K562 (cell line): ENCODE measurements at regions not wholly inside any gene's neighbourhood (a gene's known extent, or its start where the extent isn't known, plus 50 kb on each side); places are given as distances from the start of the nearest gene placed in this dataset.
A peak's percentile ranks its signal among the peaks of the same experiment; 100 is the strongest.

ENCODE experiments used
- BCL6 ChIP-seq: fragments of 250-450 bp; sonication (Bioruptor Pico); IDR thresholded peaks from 2 replicates; pipeline ENCODE4 v1.4.0; 2020
- BHLHE40 ChIP-seq: IDR thresholded peaks from 2 replicates; pipeline ENCODE4 v1.6.1; 2011; ENCODE audit warnings: low read length, improper control_type of control experiment
- ETV5 ChIP-seq: sonication (generic); formaldehyde crosslinking; IDR thresholded peaks from 2 replicates; pipeline ENCODE4 v1.4.0; 2020; ENCODE audit warnings: low read depth, mild to moderate bottlenecking, missing genetic modification reagents
- EWSR1 ChIP-seq: fragments of 450-650 bp; IDR thresholded peaks from 2 replicates; pipeline ENCODE4 v1.6.1; 2018; ENCODE audit warnings: borderline replicate concordance, mild to moderate bottlenecking, low read depth, moderate library complexity; ENCODE audit not compliant: partially characterized antibody
- HDAC1 ChIP-seq, 2 experiments: fragments of 450-650 bp; IDR thresholded peaks; 2 replicates each; pipeline ENCODE4 v1.6.1; 2016 to 2017; ENCODE audit warnings: inconsistent platforms in 1 of 2, mild to moderate bottlenecking in 1 of 2, moderate library complexity in 1 of 2
- HMBOX1 ChIP-seq: sonication (generic); IDR thresholded peaks from 2 replicates; pipeline ENCODE4 v1.6.1; 2016
- KLF6 ChIP-seq: fragments of 250-450 bp; sonication (Bioruptor Pico); IDR thresholded peaks from 2 replicates; pipeline ENCODE4 v1.4.0; 2020; ENCODE audit warnings: mild to moderate bottlenecking, moderate library complexity, borderline replicate concordance
- L3MBTL2 ChIP-seq: fragments of 450-650 bp; IDR thresholded peaks from 2 replicates; pipeline ENCODE4 v1.6.1; 2016; ENCODE audit warnings: mild to moderate bottlenecking, moderate library complexity
- NCOA1 ChIP-seq: fragments of 450-650 bp; IDR thresholded peaks from 2 replicates; pipeline ENCODE4 v1.6.1; 2016; ENCODE audit warnings: low read depth
- STAT5A ChIP-seq: IDR thresholded peaks from 2 replicates; pipeline ENCODE4 v1.6.1; 2012; ENCODE audit warnings: low read length, inconsistent platforms, borderline replicate concordance
- TARDBP ChIP-seq: fragments of 450-650 bp; IDR thresholded peaks from 2 replicates; pipeline ENCODE4 v1.6.1; 2016
- ZFP36 ChIP-seq: fragments of 150-350 bp; IDR thresholded peaks from 2 replicates; pipeline ENCODE4 v1.6.1; 2018; ENCODE audit warnings: low read length, low read depth; ENCODE audit not compliant: partially characterized antibody
- ZKSCAN8 ChIP-seq: fragments of 200-800 bp; sonication (Bioruptor generic); IDR thresholded peaks from 2 replicates; pipeline ENCODE4 v1.6.1; 2016; ENCODE audit warnings: missing genetic modification characterization, missing compliant biosample characterization
- ZNF277 ChIP-seq: fragments of 250-450 bp; sonication (Bioruptor Pico); IDR thresholded peaks from 2 replicates; pipeline ENCODE4 v1.8.0; 2022; ENCODE audit warnings: inconsistent platforms, mild to moderate bottlenecking, moderate library complexity, borderline replicate concordance
- ZNF318 ChIP-seq, 2 experiments: fragments of 450-650 bp; IDR thresholded peaks; 2 replicates each; pipeline ENCODE4 v1.6.1; 2016; ENCODE audit warnings: mild to moderate bottlenecking in 2 of 2, borderline replicate concordance in 1 of 2, low read depth in 1 of 2, moderate library complexity in 1 of 2
- ZNF395 ChIP-seq: fragments of 200-800 bp; sonication (Bioruptor generic); IDR thresholded peaks from 2 replicates; pipeline ENCODE4 v1.6.1; 2017; ENCODE audit warnings: missing genetic modification characterization, missing compliant biosample characterization

- TF ChIP-seq ZNF395 (CRISPR knock-in tag) (0 out of 2 replicates have a peak, but pooled peaks have one; percentile 14), EWSR1 (no peak), NCOA1 (peak; percentile 59; the same call in 1 of the 2 replicates), HDAC1 (IDR thresholded peaks at IDR 0.05) (peak in 1 of 2 experiments; percentile 61; a peak in 1 of 4 replicates), ZKSCAN8 (CRISPR knock-in tag) (0 out of 2 replicates have a peak, but pooled peaks have one; percentile 63), ZNF318 (IDR thresholded peaks at IDR 0.05; ENCODE audit: borderline replicate concordance in 1 of 2, low read depth in 1 of 2) (peak in 1 of 2 experiments; percentile 38; a peak in 1 of 4 replicates), ZFP36 (peak; percentile 44), BCL6 (CRISPR knock-in tag) (no peak), ZNF277 (CRISPR knock-in tag) (no peak), KLF6 (CRISPR knock-in tag) (no peak), BHLHE40 (0 out of 2 replicates have a peak, but pooled peaks have one; percentile 56), ETV5 (CRISPR knock-in tag) (peak; percentile 75), L3MBTL2 (0 out of 2 replicates have a peak, but pooled peaks have one; percentile 35), HMBOX1 (peak; percentile 85), STAT5A (peak; percentile 68), TARDBP (no peak)
Observed at GRCh38 chr1:168469690-168470089, 74.1 kb downstream of the XCL2 start (continued).
